GM12878 (cell line): ENCODE measurements at regions not wholly inside any gene's neighbourhood (a gene's known extent, or its start where the extent isn't known, plus 50 kb on each side); places are given as distances from the start of the nearest gene placed in this dataset.

Source experiments
- ATAC-seq: fragments of 200-7000 bp; cut with Tn5 transposase; 3 replicates; pipeline ENCODE4 v1.9.1; 2020; ENCODE audit warnings: mild to moderate bottlenecking, moderate library complexity
- BruUV-seq: library from RNA; stranded (reverse); fragments of 400-500 nt; replicated peaks from 2 replicates; lab custom pipeline; 2021; lab: Mats Ljungman, UMichigan
- CTCF ChIA-PET: fragments of 300-600 bp; sonication (Branson Sonifier 250); formaldehyde crosslinking; extraction: SDS; loops from one replicate; lab custom pipeline; 2021; ENCODE audit warnings: inconsistent platforms; lab: Yijun Ruan, JAX
- POLR2A ChIA-PET: fragments of 350-600 bp; formaldehyde crosslinking; extraction: SDS; loops from one replicate; lab custom pipeline; 2021; ENCODE audit warnings: inconsistent platforms; lab: Charles Lee
- RAD21 ChIA-PET: fragments of 300-600 bp; sonication (Branson Sonifier 250); formaldehyde crosslinking; loops from one replicate; lab custom pipeline; 2023; ENCODE audit warnings: antibody characterized with exemption; ENCODE audit not compliant: unreplicated experiment; lab: Charles Lee
- SMC1A ChIA-PET: fragments of 300-600 bp; sonication (Branson Sonifier 250); formaldehyde crosslinking; loops from one replicate; lab custom pipeline; 2023; ENCODE audit not compliant: unreplicated experiment, uncharacterized antibody; lab: Charles Lee
- DNase-seq: peaks from one replicate; pipeline ENCODE4 v3.0.0-alpha.2; 2011; ENCODE audit warnings: low read depth, low spot score
- FAIRE-seq: peaks from 3 replicates; lab custom pipeline; 2011; peaks lifted over from hg19 to GRCh38; lab: Jason Lieb, UNC
- H2AFZ ChIP-seq: 2 replicates; pipeline ENCODE4 v1.6.0; 2011; ENCODE audit warnings: low read depth, low read length, control low read depth; ENCODE audit not compliant: control insufficient read depth
- H3K27ac ChIP-seq: 2 replicates; pipeline ENCODE4 v1.5.1; 2011; ENCODE audit warnings: control low read depth; ENCODE audit not compliant: control insufficient read depth, insufficient read depth
- H3K27me3 ChIP-seq, 2 experiments: replicated peaks in 1 of 2; 2 replicates each; pipeline versions ENCODE4 v1.6.0 to v1.6.1; 2011; ENCODE audit warnings: low read length in 1 of 2; ENCODE audit not compliant: control insufficient read depth in 2 of 2, insufficient read depth in 2 of 2
- H3K36me3 ChIP-seq, 2 experiments: 2 replicates each; pipeline ENCODE4 v1.5.1; 2011; ENCODE audit warnings: low read length in 1 of 2; ENCODE audit not compliant: control insufficient read depth in 2 of 2, insufficient read depth in 2 of 2
- H3K4me1 ChIP-seq: 2 replicates; pipeline ENCODE4 v1.6.1; 2011; ENCODE audit warnings: mild to moderate bottlenecking, low read length, moderate library complexity, mixed read lengths; ENCODE audit not compliant: control insufficient read depth, insufficient read depth
- H3K4me2 ChIP-seq: 2 replicates; pipeline ENCODE4 v1.6.0; 2011; ENCODE audit warnings: control low read depth; ENCODE audit not compliant: control insufficient read depth, insufficient read depth
- H3K4me3 ChIP-seq: fragments of 200-600 bp; sonication (generic); 2 replicates; pipeline ENCODE4 v1.5.1; 2016
- H3K79me2 ChIP-seq: 2 replicates; pipeline ENCODE4 v1.6.0; 2011; ENCODE audit warnings: low read length; ENCODE audit not compliant: control insufficient read depth, insufficient read depth
- H3K9ac ChIP-seq: 2 replicates; pipeline ENCODE4 v1.8.0; 2011; ENCODE audit warnings: low read length, control low read depth, mixed read lengths; ENCODE audit not compliant: control insufficient read depth, insufficient read depth
- H3K9me3 ChIP-seq: replicated peaks from 3 replicates; pipeline ENCODE4 v1.5.1; 2011; ENCODE audit warnings: mild to moderate bottlenecking, low read length; ENCODE audit not compliant: control insufficient read depth, insufficient read depth
- H4K20me1 ChIP-seq: 2 replicates; pipeline ENCODE4 v1.6.0; 2011; ENCODE audit not compliant: control insufficient read depth, insufficient read depth
- CHD1 ChIP-seq: IDR thresholded peaks from 2 replicates; pipeline ENCODE4 v1.6.1; 2012; ENCODE audit warnings: low read depth, low read length, improper control_type of control experiment
- CUX1 ChIP-seq: IDR thresholded peaks from 2 replicates; pipeline ENCODE4 v1.6.1; 2012; ENCODE audit warnings: improper control_type of control experiment, low read depth, low read length; ENCODE audit not compliant: insufficient replicate concordance
- HCFC1 ChIP-seq: fragments of 150-350 bp; IDR thresholded peaks from 2 replicates; pipeline ENCODE4 v1.6.1; 2014; ENCODE audit warnings: low read length
- IKZF1 ChIP-seq: fragments of 450-650 bp; conservative IDR thresholded peaks from 2 replicates; pipeline ENCODE4 v1.6.1; 2017; ENCODE audit warnings: antibody characterized with exemption, mild to moderate bottlenecking
- IKZF2 ChIP-seq, 2 experiments: fragments of 450-650 bp; IDR thresholded peaks; 2 replicates each; pipeline ENCODE4 v1.6.1; 2017; ENCODE audit warnings: mild to moderate bottlenecking in 2 of 2, moderate library complexity in 2 of 2
- MXI1 ChIP-seq: fragments of 150-350 bp; IDR thresholded peaks from 2 replicates; pipeline ENCODE4 v1.6.1; 2011; ENCODE audit warnings: low read depth, mild to moderate bottlenecking, inconsistent platforms, low read length, improper control_type of control experiment
- SIX5 ChIP-seq: IDR thresholded peaks from 2 replicates; pipeline ENCODE4 v1.6.1; 2011; ENCODE audit warnings: mild to moderate bottlenecking, low read depth, low read length, moderate library complexity; ENCODE audit not compliant: severe bottlenecking
- SMAD5 ChIP-seq: IDR thresholded peaks from 2 replicates; pipeline ENCODE4 v1.6.1; 2016; ENCODE audit warnings: antibody characterized with exemption, low read depth
- SREBF2 ChIP-seq: IDR thresholded peaks from 2 replicates; pipeline ENCODE4 v1.6.1; 2012; ENCODE audit warnings: mild to moderate bottlenecking, low read length
- ZBTB11 ChIP-seq: fragments of 450-650 bp; formaldehyde crosslinking; IDR thresholded peaks from 2 replicates; pipeline ENCODE4 v1.5.0; 2022; ENCODE audit warnings: mild to moderate bottlenecking, missing genetic modification characterization
- WGBS: methylation state at CpG from one replicate; pipeline ENCODE4 v1.1.6; 2016; ENCODE audit warnings: low lambda C conversion rate; ENCODE audit not compliant: insufficient replicate concordance, insufficient coverage; ENCODE audit errors: missing lambda C conversion rate; 5-methylcytosine and 5-hydroxymethylcytosine counted together
- in situ Hi-C: fragments of 300-500 bp; cut with MboI; formaldehyde crosslinking; loops from 9 replicates; pipeline ENCODE4 v1.14.3; 2018; ENCODE audit warnings: mixed read lengths
- intact Hi-C: fragments of 100-400 bp; cut with micrococcal nuclease; formaldehyde crosslinking; loops from one replicate; pipeline ENCODE4 v1.14.2; 2022; ENCODE audit not compliant: unreplicated experiment

- DNase-seq: no peak
- Histone ChIP-seq H3K27ac (no peak overlapping the region), H3K79me2 (no peaks in the 10 kb centered on the region), H3K4me2 (no peak overlapping the region), H3K27me3 (no peaks in the 10 kb centered on the region; a peak in 1 of 4 replicates), H3K4me1 (no peaks in the 10 kb centered on the region), H3K9ac (no peak overlapping the region), H3K9me3 (no peaks in the 10 kb centered on the region), H2AFZ (no peak overlapping the region), H4K20me1 (no peaks in the 10 kb centered on the region), H3K4me3 (no peak overlapping the region), H3K36me3 (no peaks in the 10 kb centered on the region)
- in situ Hi-C loops (no loop called here), intact Hi-C loops (no loop called here)
- WGBS: 24% methylated on average over 2 of the region's 2 CpGs
- FAIRE-seq: no peak
- ATAC-seq: no peak
- BruUV-seq: no TSS peak
- ChIA-PET RAD21 (no interaction called here), SMC1A (no interaction called here), POLR2A (no interaction called here), CTCF (no interaction called here)
- no peak for TF ChIP-seq CUX1
- no peak for TF ChIP-seq IKZF2 (IDR thresholded peaks at IDR 0.05)
- no peak for TF ChIP-seq SREBF2
- TF ChIP-seq IKZF1: no peak
- TF ChIP-seq MXI1: no peak
- no peak for TF ChIP-seq CHD1
- no peak for TF ChIP-seq HCFC1
- TF ChIP-seq SMAD5: no peak
- no peak for TF ChIP-seq SIX5
- TF ChIP-seq ZBTB11 (CRISPR knock-in tag): no peak
Measured at GRCh38 chr10:4252701-4253100, 467.7 kb upstream of the KLF6 start.
